Neural progenitor cell (in vitro differentiated cells): ENCODE measurements at regions not wholly inside any gene's neighbourhood (a gene's known extent, or its start where the extent isn't known, plus 50 kb on each side); places are given as distances from the start of the nearest gene placed in this dataset.

ENCODE experiments used
- DNase-seq: peaks from one replicate; pipeline ENCODE4 v3.0.0-alpha.2; 2016; ENCODE audit warnings: low spot score
- H2AFZ ChIP-seq: fragments of 200-600 bp; sonication (generic); replicated peaks from 2 replicates; pipeline ENCODE4 v1.6.1; 2016; ENCODE audit warnings: antibody characterized with exemption
- H3F3A ChIP-seq: fragments of 200-600 bp; sonication (generic); 2 replicates; pipeline ENCODE4 v1.6.1; 2016; ENCODE audit warnings: antibody characterized with exemption, low read depth
- H3K27ac ChIP-seq: fragments of 200-600 bp; sonication (generic); 2 replicates; pipeline ENCODE4 v1.5.1; 2016; ENCODE audit warnings: mild to moderate bottlenecking
- H3K27me3 ChIP-seq: fragments of 200-600 bp; sonication (generic); 2 replicates; pipeline ENCODE4 v1.6.1; 2016; ENCODE audit warnings: mild to moderate bottlenecking, moderate library complexity
- H3K36me3 ChIP-seq: fragments of 200-600 bp; sonication (generic); 2 replicates; pipeline ENCODE4 v1.5.1; 2016
- H3K4me1 ChIP-seq: fragments of 200-600 bp; sonication (generic); 2 replicates; pipeline ENCODE4 v1.6.1; 2016; ENCODE audit warnings: mixed run types
- H3K4me2 ChIP-seq: fragments of 200-600 bp; sonication (generic); 2 replicates; pipeline ENCODE4 v1.6.1; 2016
- H3K4me3 ChIP-seq: fragments of 200-600 bp; sonication (generic); 2 replicates; pipeline ENCODE4 v1.5.1; 2016
- H3K79me2 ChIP-seq: fragments of 200-600 bp; sonication (generic); 2 replicates; pipeline ENCODE4 v1.6.1; 2016; ENCODE audit warnings: low read depth
- H3K9ac ChIP-seq: fragments of 200-600 bp; sonication (generic); 2 replicates; pipeline ENCODE4 v1.6.1; 2016
- H3K9me3 ChIP-seq: fragments of 200-600 bp; sonication (generic); 2 replicates; pipeline ENCODE4 v1.5.1; 2016; ENCODE audit warnings: low read depth
- H4K20me1 ChIP-seq: fragments of 200-600 bp; sonication (generic); 2 replicates; pipeline ENCODE4 v1.6.1; 2016; ENCODE audit warnings: low read depth
- H3K27ac Mint-ChIP-seq: 3 replicates; pipeline ENCODE4 v1.8.0; 2021; ENCODE audit warnings: mixed read lengths
- H3K27me3 Mint-ChIP-seq: 2 replicates; pipeline ENCODE4 v1.8.0; 2022; ENCODE audit warnings: low read depth, mild to moderate bottlenecking, inconsistent platforms, moderate library complexity, mixed read lengths; ENCODE audit not compliant: insufficient read depth
- H3K36me3 Mint-ChIP-seq: 3 replicates; pipeline ENCODE4 v1.8.0; 2021; ENCODE audit warnings: mixed read lengths
- H3K4me1 Mint-ChIP-seq: 3 replicates; pipeline ENCODE4 v1.8.0; 2021; ENCODE audit warnings: mixed read lengths
- H3K4me3 Mint-ChIP-seq: 3 replicates; pipeline ENCODE4 v1.8.0; 2021; ENCODE audit warnings: mild to moderate bottlenecking, moderate library complexity, mixed read lengths
- H3K9me3 Mint-ChIP-seq: 3 replicates; pipeline ENCODE4 v1.8.0; 2020; ENCODE audit warnings: mixed read lengths
- EZH2 ChIP-seq: fragments of 200-600 bp; sonication (generic); IDR thresholded peaks from 2 replicates; pipeline ENCODE4 v1.6.1; 2017; ENCODE audit warnings: antibody characterized with exemption, mild to moderate bottlenecking, moderate library complexity
- EZH2phosphoT487 ChIP-seq: fragments of 200-600 bp; sonication (generic); IDR thresholded peaks from 2 replicates; pipeline ENCODE4 v1.6.1; 2017; ENCODE audit warnings: antibody characterized with exemption
- TF ChIP-seq, protein P1 (sequence below): fragments of 200-600 bp; sonication (generic); IDR thresholded peaks from 2 replicates; pipeline ENCODE4 v1.5.1; 2017; ENCODE audit warnings: antibody characterized with exemption, mild to moderate bottlenecking

DNA sequence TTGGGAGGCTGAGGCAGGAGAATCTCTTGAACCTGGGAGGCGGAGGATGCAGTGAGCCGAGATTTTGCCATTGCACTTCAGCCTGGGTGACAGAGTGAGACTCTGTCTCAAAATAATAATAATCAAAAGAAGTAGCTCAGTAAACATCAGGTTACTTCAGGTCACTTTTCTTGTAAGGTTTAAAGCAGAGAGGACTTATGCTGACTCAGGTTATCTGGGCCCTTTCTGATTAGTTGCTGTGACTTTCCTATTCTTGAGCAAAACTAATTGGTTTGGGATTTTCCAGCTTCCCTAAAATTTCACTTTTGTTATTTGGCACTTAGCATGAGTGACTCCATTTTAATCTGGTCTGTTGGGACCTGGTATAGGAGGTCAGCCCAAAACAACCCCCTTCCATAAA lies 812.9 kb downstream of the NLGN4X start:
- no peaks in the 10 kb centered on the region for H3K4me1 ChIP-seq
- DNase-seq: no peak
- no peaks in the 10 kb centered on the region for H3K27me3 ChIP-seq
- Mint-ChIP-seq H3K27me3 (no peaks in the 10 kb centered on the region), H3K9me3 (no peaks in the 10 kb centered on the region), H3K27ac (no peak overlapping the region), H3K36me3 (no peaks in the 10 kb centered on the region), H3K4me3 (no peak overlapping the region), H3K4me1 (peaks cover 10% of the 10 kb centered on the region)
- no peak overlapping the region for H3K4me2 ChIP-seq
- H3F3A ChIP-seq: no peaks in the 10 kb centered on the region
- TF ChIP-seq EZH2phosphoT487 (no peak), EZH2 (no peak)
- TF ChIP-seq, protein P1, sequence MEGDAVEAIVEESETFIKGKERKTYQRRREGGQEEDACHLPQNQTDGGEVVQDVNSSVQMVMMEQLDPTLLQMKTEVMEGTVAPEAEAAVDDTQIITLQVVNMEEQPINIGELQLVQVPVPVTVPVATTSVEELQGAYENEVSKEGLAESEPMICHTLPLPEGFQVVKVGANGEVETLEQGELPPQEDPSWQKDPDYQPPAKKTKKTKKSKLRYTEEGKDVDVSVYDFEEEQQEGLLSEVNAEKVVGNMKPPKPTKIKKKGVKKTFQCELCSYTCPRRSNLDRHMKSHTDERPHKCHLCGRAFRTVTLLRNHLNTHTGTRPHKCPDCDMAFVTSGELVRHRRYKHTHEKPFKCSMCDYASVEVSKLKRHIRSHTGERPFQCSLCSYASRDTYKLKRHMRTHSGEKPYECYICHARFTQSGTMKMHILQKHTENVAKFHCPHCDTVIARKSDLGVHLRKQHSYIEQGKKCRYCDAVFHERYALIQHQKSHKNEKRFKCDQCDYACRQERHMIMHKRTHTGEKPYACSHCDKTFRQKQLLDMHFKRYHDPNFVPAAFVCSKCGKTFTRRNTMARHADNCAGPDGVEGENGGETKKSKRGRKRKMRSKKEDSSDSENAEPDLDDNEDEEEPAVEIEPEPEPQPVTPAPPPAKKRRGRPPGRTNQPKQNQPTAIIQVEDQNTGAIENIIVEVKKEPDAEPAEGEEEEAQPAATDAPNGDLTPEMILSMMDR: no peak
- H3K9ac ChIP-seq: no peak overlapping the region
- no peaks in the 10 kb centered on the region for H3K36me3 ChIP-seq
- no peak overlapping the region for H2AFZ ChIP-seq
- H3K9me3 ChIP-seq: no peaks in the 10 kb centered on the region
- no peak overlapping the region for H3K4me3 ChIP-seq
- H3K27ac ChIP-seq: no peak overlapping the region
- H3K79me2 ChIP-seq: no peaks in the 10 kb centered on the region
- H4K20me1 ChIP-seq: no peaks in the 10 kb centered on the region

DNA sequence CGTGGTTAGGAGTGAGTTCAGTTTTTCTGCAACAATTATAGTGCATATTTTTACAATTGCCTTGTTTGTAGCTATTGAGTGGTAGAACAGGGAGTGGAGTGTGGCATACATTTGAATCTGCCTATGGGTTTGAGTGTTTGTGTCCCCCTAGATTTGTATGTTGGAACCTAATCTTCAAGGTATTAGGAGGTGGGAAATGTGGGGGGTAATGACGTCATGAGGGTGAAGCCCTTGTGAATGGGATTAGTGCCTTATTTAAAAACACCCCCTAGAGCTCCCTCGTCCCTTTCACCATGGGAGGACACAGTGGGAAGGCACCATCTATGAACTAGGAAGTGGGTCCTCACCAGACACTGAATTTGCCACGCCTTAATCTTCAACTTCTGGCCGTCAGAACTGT lies 819.6 kb downstream of the NLGN4X start:
- Histone ChIP-seq H3K27me3 (no peaks in the 10 kb centered on the region), H3F3A (no peaks in the 10 kb centered on the region), H3K9ac (no peak overlapping the region), H2AFZ (no peak overlapping the region), H3K27ac (no peak overlapping the region), H4K20me1 (no peaks in the 10 kb centered on the region), H3K79me2 (no peaks in the 10 kb centered on the region), H3K4me1 (no peaks in the 10 kb centered on the region), H3K36me3 (no peaks in the 10 kb centered on the region), H3K4me3 (no peak overlapping the region), H3K4me2 (no peak overlapping the region), H3K9me3 (no peaks in the 10 kb centered on the region)
- H3K27ac Mint-ChIP-seq: no peak overlapping the region
- H3K9me3 Mint-ChIP-seq: no peaks in the 10 kb centered on the region
- H3K4me1 Mint-ChIP-seq: no peaks in the 10 kb centered on the region
- no peak overlapping the region for H3K4me3 Mint-ChIP-seq
- H3K27me3 Mint-ChIP-seq: no peaks in the 10 kb centered on the region
- no peaks in the 10 kb centered on the region for H3K36me3 Mint-ChIP-seq
- no peak for DNase-seq
- TF ChIP-seq EZH2phosphoT487: no peak
- TF ChIP-seq, protein P1: no peak
- no peak for TF ChIP-seq EZH2

DNA sequence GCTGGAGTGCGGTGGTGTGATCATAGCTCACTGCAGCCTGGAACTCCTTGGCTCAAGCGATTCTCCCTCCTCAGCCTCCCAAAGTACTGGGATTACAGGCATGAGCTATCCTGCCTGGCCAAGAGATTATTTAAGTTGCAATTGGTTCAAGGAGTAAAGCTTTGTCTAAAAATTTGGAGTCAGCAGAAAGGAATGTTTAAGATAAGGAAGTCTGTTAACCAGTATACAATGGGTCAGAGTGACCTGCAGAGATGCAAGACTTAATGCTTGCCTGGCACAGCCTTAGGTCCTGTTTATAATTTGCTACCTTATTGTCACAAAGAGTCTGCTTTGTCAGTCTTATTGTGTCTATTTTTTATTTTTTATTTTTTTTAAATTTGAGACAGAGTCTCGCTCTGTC lies 826.2 kb downstream of the NLGN4X start:
- H3K4me2 ChIP-seq: no peak overlapping the region
- no peaks in the 10 kb centered on the region for H3K36me3 Mint-ChIP-seq
- peaks cover 5% of the 10 kb centered on the region for H3F3A ChIP-seq
- no peaks in the 10 kb centered on the region for H3K9me3 ChIP-seq
- peaks cover 4% of the 10 kb centered on the region for H3K27me3 Mint-ChIP-seq
- H3K4me1 Mint-ChIP-seq: peaks cover 15% of the 10 kb centered on the region
- H3K27me3 ChIP-seq: no peaks in the 10 kb centered on the region
- no peak overlapping the region for H3K27ac Mint-ChIP-seq
- no peak overlapping the region for H2AFZ ChIP-seq
- peaks cover 4% of the 10 kb centered on the region for H3K4me1 ChIP-seq
- H3K9ac ChIP-seq: no peak overlapping the region
- H3K4me3 Mint-ChIP-seq: no peak overlapping the region
- DNase-seq: no peak
- H3K27ac ChIP-seq: no peak overlapping the region
- no peaks in the 10 kb centered on the region for H4K20me1 ChIP-seq
- H3K79me2 ChIP-seq: no peaks in the 10 kb centered on the region
- TF ChIP-seq EZH2 (no peak), EZH2phosphoT487 (no peak)
- TF ChIP-seq, protein P1: no peak
- no peak overlapping the region for H3K4me3 ChIP-seq
- no peaks in the 10 kb centered on the region for H3K36me3 ChIP-seq
- no peaks in the 10 kb centered on the region for H3K9me3 Mint-ChIP-seq

DNA sequence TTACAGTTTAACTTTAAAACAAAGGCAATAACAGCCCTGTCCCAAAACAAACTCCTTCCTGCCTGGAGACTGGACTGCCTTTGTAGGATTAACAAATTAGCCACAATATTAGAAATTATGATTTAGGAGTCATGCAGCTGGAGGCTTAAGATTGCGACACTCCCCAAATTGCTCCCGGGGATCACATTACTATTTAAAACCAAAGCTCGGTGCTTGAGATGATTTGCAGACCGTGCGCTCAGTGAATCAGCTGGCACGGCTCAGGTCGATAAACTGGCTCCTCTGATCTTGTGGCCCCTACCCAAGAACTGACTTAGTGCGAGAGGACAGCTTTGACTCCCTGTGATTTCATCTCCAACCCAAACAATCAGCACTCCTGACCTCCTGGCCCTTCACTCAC lies 829.3 kb downstream of the NLGN4X start:
- Mint-ChIP-seq H3K9me3 (no peaks in the 10 kb centered on the region), H3K27me3 (peaks cover 4% of the 10 kb centered on the region), H3K4me1 (peaks cover 20% of the 10 kb centered on the region), H3K36me3 (no peaks in the 10 kb centered on the region), H3K4me3 (no peak overlapping the region), H3K27ac (peak overlapping the region; percentile 74)
- H3K4me1 ChIP-seq: peaks cover 9% of the 10 kb centered on the region
- H3K27ac ChIP-seq: no peak overlapping the region
- peaks cover 5% of the 10 kb centered on the region for H3F3A ChIP-seq
- no peaks in the 10 kb centered on the region for H4K20me1 ChIP-seq
- no peak overlapping the region for H2AFZ ChIP-seq
- no peaks in the 10 kb centered on the region for H3K27me3 ChIP-seq
- DNase-seq: peak; percentile 6
- H3K4me3 ChIP-seq: no peak overlapping the region
- no peak overlapping the region for H3K9ac ChIP-seq
- TF ChIP-seq, protein P1: no peak
- TF ChIP-seq EZH2phosphoT487 (no peak), EZH2 (no peak)
- H3K79me2 ChIP-seq: no peaks in the 10 kb centered on the region
- H3K36me3 ChIP-seq: no peaks in the 10 kb centered on the region
- no peaks in the 10 kb centered on the region for H3K9me3 ChIP-seq
- H3K4me2 ChIP-seq: no peak overlapping the region
